HCT116 (cell line): ENCODE measurements at regions not wholly inside any gene's neighbourhood (a gene's known extent, or its start where the extent isn't known, plus 50 kb on each side); places are given as distances from the start of the nearest gene placed in this dataset.

ENCODE experiments used
- ATAC-seq: fragments of 200-7000 bp; cut with Tn5 transposase; 2 replicates; pipeline ENCODE4 v1.9.1; 2020; ENCODE audit warnings: mild to moderate bottlenecking, moderate library complexity
- BruUV-seq: library from RNA; stranded (reverse); fragments of 400-500 nt; replicated peaks from 2 replicates; lab custom pipeline; 2021; lab: Mats Ljungman, UMichigan
- CTCF ChIA-PET: fragments of 300-600 bp; sonication (Branson Sonifier 250); formaldehyde crosslinking; loops from one replicate; lab custom pipeline; 2021; ENCODE audit warnings: antibody characterized with exemption; lab: Charles Lee
- POLR2A ChIA-PET: fragments of 300-600, 350-600 bp; sonication (Branson Sonifier 250); formaldehyde crosslinking; loops from one replicate; lab custom pipeline; 2021; ENCODE audit warnings: antibody characterized with exemption; lab: Charles Lee
- RAD21 ChIA-PET, 2 experiments: fragments of 300-600 bp; sonication (Branson Sonifier 250); formaldehyde crosslinking; loops; one replicate each; lab custom pipeline; 2023; ENCODE audit warnings: low total read pairs in 2 of 2; ENCODE audit not compliant: uncharacterized antibody in 2 of 2, unreplicated experiment in 2 of 2, low non-redundant PET in 1 of 2; lab: Charles Lee
- DNase-seq: peaks from one replicate; pipeline ENCODE4 v3.0.0-alpha.2; 2010; ENCODE audit warnings: low read depth, low spot score
- H2AFZ ChIP-seq: fragments of 200-600 bp; shearing (Covaris generic), sonication (generic); 2 replicates; pipeline ENCODE4 v1.6.1; 2017; ENCODE audit warnings: low read depth, mixed run types, mixed read lengths, antibody characterized with exemption, low read length; ENCODE audit not compliant: poor library complexity, severe bottlenecking
- H3K27ac ChIP-seq: 2 replicates; pipeline ENCODE4 v1.5.1; 2012; ENCODE audit warnings: low read depth, low read length
- H3K27me3 ChIP-seq: fragments of 200-600 bp; sonication (generic); 2 replicates; pipeline ENCODE4 v1.6.1; 2016; ENCODE audit warnings: mixed run types, low read length, mixed read lengths; ENCODE audit not compliant: insufficient read depth
- H3K36me3 ChIP-seq, 2 experiments: fragments of 200-500 bp in 1 of 2; fragments of 200-600 bp in 1 of 2; sonication (Bioruptor generic) in 1 of 2; sonication (generic) in 1 of 2; 2 replicates each; pipeline versions ENCODE4 v1.5.1 to v1.6.1; 2014 to 2016; ENCODE audit warnings: low read length in 2 of 2, inconsistent platforms in 1 of 2, mixed read lengths in 1 of 2, mixed run types in 1 of 2; ENCODE audit not compliant: insufficient read depth in 2 of 2, control insufficient read depth in 1 of 2
- H3K4me1 ChIP-seq, 2 experiments: fragments of 200-600 bp in 1 of 2; sonication (generic) in 1 of 2; 2 replicates each; pipeline versions ENCODE4 v1.5.1 to v1.6.1; 2012 to 2017; ENCODE audit warnings: low read length in 2 of 2, inconsistent platforms in 1 of 2, mild to moderate bottlenecking in 1 of 2, mixed read lengths in 1 of 2, mixed run types in 1 of 2, moderate library complexity in 1 of 2; ENCODE audit not compliant: insufficient read depth in 2 of 2, control insufficient read depth in 1 of 2
- H3K4me2 ChIP-seq: fragments of 200-600 bp; sonication (generic); 2 replicates; pipeline ENCODE4 v1.6.1; 2017; ENCODE audit warnings: mixed run types, low read length, mixed read lengths
- H3K4me3 ChIP-seq, 2 experiments: fragments of 200-600 bp in 1 of 2; sonication (generic) in 1 of 2; replicated peaks in 1 of 2; 2 replicates each; pipeline ENCODE4 v1.5.1; 2011 to 2016; ENCODE audit warnings: low read length in 2 of 2, control low read depth in 1 of 2, low read depth in 1 of 2, mild to moderate bottlenecking in 1 of 2, mixed read lengths in 1 of 2, mixed run types in 1 of 2
- H3K79me2 ChIP-seq: fragments of 200-600 bp; sonication (generic); 2 replicates; pipeline ENCODE4 v1.6.1; 2017; ENCODE audit warnings: mild to moderate bottlenecking, mixed run types, low read length, moderate library complexity, mixed read lengths; ENCODE audit not compliant: insufficient read depth
- H3K9ac ChIP-seq: fragments of 200-600 bp; sonication (generic); 2 replicates; pipeline ENCODE4 v1.6.1; 2016; ENCODE audit warnings: low read length, mixed read lengths
- H3K9me2 ChIP-seq: fragments of 200-600 bp; sonication (generic), shearing (Covaris generic); 2 replicates; pipeline ENCODE4 v1.6.1; 2017; ENCODE audit warnings: mixed run types, mild to moderate bottlenecking, moderate library complexity; ENCODE audit not compliant: insufficient read depth
- H3K9me3 ChIP-seq, 2 experiments: fragments of 200-500 bp in 1 of 2; fragments of 200-600 bp in 1 of 2; sonication (Bioruptor generic) in 1 of 2; sonication (generic) in 1 of 2; 2 replicates each; pipeline ENCODE4 v1.6.1; 2014 to 2017; ENCODE audit warnings: low read length in 2 of 2, mixed read lengths in 2 of 2, inconsistent platforms in 1 of 2, low read depth in 1 of 2, mild to moderate bottlenecking in 1 of 2, mixed run types in 1 of 2, moderate library complexity in 1 of 2; ENCODE audit not compliant: control insufficient read depth in 1 of 2, insufficient read depth in 1 of 2
- H4K20me1 ChIP-seq: fragments of 200-600 bp; sonication (generic), shearing (Covaris generic); 2 replicates; pipeline ENCODE4 v1.6.1; 2017; ENCODE audit warnings: mixed run types, mild to moderate bottlenecking, moderate library complexity; ENCODE audit not compliant: insufficient read depth
- ATF3 ChIP-seq: IDR thresholded peaks from 2 replicates; pipeline ENCODE4 v1.6.1; 2012
- CBX3 ChIP-seq: IDR thresholded peaks from 2 replicates; pipeline ENCODE4 v1.6.1; 2012; ENCODE audit warnings: low read depth
- CEBPB ChIP-seq: IDR thresholded peaks from 2 replicates; pipeline ENCODE4 v1.6.1; 2012; ENCODE audit warnings: low read depth
- CTCF ChIP-seq, 3 experiments: fragments of 200-600 bp in 1 of 3; sonication (generic) in 1 of 3; IDR thresholded peaks in 2 of 3; conservative IDR thresholded peaks in 1 of 3; 2 replicates each; pipeline ENCODE4 v1.5.1; 2012 to 2017; ENCODE audit warnings: low read depth in 2 of 3, low read length in 2 of 3, antibody characterized with exemption in 1 of 3, borderline replicate concordance in 1 of 3, control low read depth in 1 of 3, mild to moderate bottlenecking in 1 of 3, mixed read lengths in 1 of 3, mixed run types in 1 of 3, moderate library complexity in 1 of 3; ENCODE audit not compliant: insufficient read depth in 1 of 3
- ELF1 ChIP-seq: IDR thresholded peaks from 2 replicates; pipeline ENCODE4 v1.6.1; 2012; ENCODE audit warnings: low read depth, borderline replicate concordance
- FOSL1 ChIP-seq: IDR thresholded peaks from 2 replicates; pipeline ENCODE4 v1.6.1; 2012; ENCODE audit warnings: low read depth
- JUND ChIP-seq: IDR thresholded peaks from 2 replicates; pipeline ENCODE4 v1.6.1; 2012
- RAD21 ChIP-seq: IDR thresholded peaks from 2 replicates; pipeline ENCODE4 v1.6.1; 2012; ENCODE audit warnings: low read depth, mild to moderate bottlenecking
- REST ChIP-seq: IDR thresholded peaks from 2 replicates; pipeline ENCODE4 v1.6.1; 2012; ENCODE audit warnings: low read depth
- SIN3A ChIP-seq: IDR thresholded peaks from 2 replicates; pipeline ENCODE4 v1.6.1; 2012; ENCODE audit warnings: low read depth
- SP1 ChIP-seq: IDR thresholded peaks from 2 replicates; pipeline ENCODE4 v1.6.1; 2012; ENCODE audit warnings: low read depth
- SRF ChIP-seq: IDR thresholded peaks from 2 replicates; pipeline ENCODE4 v1.6.1; 2012; ENCODE audit warnings: low read depth
- ZFX ChIP-seq: fragments of 450-650 bp; IDR thresholded peaks from 2 replicates; pipeline ENCODE4 v1.6.1; 2017
- ZNF274 ChIP-seq: fragments of 200-500 bp; sonication (Bioruptor generic); IDR thresholded peaks from 2 replicates; pipeline ENCODE4 v1.6.1; 2014; ENCODE audit warnings: mild to moderate bottlenecking, low read depth, low read length, inconsistent platforms
- intact Hi-C: fragments of 100-400 bp; cut with micrococcal nuclease; formaldehyde crosslinking; loops from 2 replicates; pipeline ENCODE4 v1.10.0; 2022
- TF ChIP-seq, protein P1 (sequence below): IDR thresholded peaks from 2 replicates; pipeline ENCODE4 v1.6.1; 2012

DNA sequence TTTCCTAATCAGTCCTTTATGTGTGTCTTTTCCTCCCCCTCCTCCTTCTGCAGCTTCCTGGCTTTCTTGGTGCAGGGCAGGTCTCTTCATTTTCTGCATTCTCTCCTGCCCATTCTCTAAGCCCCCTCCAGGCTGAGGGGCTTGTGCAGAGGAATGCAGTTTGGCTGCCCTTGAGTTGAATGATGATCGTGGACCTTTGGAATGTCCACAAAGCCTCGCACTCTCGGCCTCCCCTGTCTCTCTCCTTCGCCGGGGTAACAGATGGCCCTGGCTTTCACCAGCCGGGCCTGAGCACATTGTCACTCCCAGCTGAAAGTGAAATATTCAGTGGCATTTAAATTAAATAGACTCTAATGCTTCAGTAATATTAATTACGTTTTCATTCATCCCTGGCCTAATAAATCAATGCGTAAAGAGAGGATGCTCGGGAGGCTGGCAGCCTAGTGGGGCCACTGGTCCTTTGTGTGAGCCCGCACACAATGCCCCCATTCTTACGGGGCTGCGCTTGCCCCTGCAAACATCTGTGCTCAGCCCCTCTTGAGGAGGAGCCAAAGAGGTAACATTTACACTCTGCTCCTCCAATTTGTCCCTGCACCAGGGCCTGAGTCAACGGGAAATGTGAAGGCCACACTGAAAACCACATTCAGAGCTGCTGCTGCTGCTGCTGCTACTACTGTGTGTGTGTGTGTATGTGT lies 64.9 kb upstream of the PAX6 start (continued):
- TF ChIP-seq REST (no peak), SP1 (no peak)

DNA sequence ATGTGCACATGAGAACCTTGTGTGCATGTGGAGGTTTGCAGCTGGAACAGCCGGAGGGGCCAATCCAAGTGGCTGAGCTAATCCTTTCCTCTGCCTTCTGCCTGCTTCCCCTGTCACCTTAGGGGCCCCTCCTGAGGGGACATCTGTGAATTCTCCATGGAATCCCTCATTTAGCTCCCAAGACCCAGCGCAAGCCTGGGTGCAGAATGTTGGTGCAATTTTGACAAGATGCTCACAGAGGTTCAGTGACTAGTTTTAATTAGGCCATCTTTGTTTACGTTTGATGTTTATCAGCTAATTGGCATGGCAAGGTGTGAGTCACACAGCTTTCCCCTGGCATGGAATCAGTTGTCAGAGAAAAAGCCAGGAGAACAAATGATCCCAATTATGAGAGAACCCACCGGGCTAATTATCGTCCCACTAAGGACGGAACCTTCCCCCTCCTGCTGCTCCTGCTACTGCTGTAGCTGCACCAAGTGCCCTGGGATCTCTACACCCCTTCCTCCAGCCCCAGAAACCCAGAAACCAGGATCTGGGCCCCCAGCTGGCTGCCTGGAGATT lies 63.6 kb upstream of the PAX6 start:
- Histone ChIP-seq H3K27me3 (no peaks in the 10 kb centered on the region), H3K4me3 (no peak overlapping the region), H3K9me2 (no peaks in the 10 kb centered on the region), H3K4me2 (no peak overlapping the region), H2AFZ (no peak overlapping the region), H3K9me3 (no peaks in the 10 kb centered on the region), H3K79me2 (no peaks in the 10 kb centered on the region), H3K9ac (no peak overlapping the region), H3K27ac (no peak overlapping the region), H4K20me1 (no peaks in the 10 kb centered on the region), H3K4me1 (peaks cover 0 to 9% of the 10 kb centered on the region in 2 experiments; a peak in 2 of 4 replicates), H3K36me3 (no peaks in the 10 kb centered on the region)
- POLR2A ChIA-PET = interaction anchor here (0.6 kb wide), 1 partner anchor 76 kb away, joined by 3 read pairs; no protein-coding TSS in a partner anchor
- TF ChIP-seq RAD21 (no peak), FOSL1 (no peak), ZFX (no peak), CEBPB (no peak), SP1 (no peak), ELF1 (no peak), ZNF274 (no peak), REST (no peak), CBX3 (no peak), JUND (no peak), CTCF (IDR thresholded peaks at IDR 0.05 in 2 of 3, conservative IDR thresholded peaks at IDR 0.05 in 1 of 3; ENCODE audit: borderline replicate concordance in 1 of 3, insufficient read depth in 1 of 3, low read depth in 2 of 3, low read length in 2 of 3) (no peak), ATF3 (no peak), SIN3A (no peak), SRF (no peak)
- TF ChIP-seq, protein P1, sequence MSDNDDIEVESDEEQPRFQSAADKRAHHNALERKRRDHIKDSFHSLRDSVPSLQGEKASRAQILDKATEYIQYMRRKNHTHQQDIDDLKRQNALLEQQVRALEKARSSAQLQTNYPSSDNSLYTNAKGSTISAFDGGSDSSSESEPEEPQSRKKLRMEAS = no peak
- no TSS peak for BruUV-seq
- no peak for ATAC-seq
- CTCF ChIA-PET = interaction anchor here (0.7 to 0.8 kb wide), 2 partner anchors 12 to 83 kb away, joined by 3 to 4 read pairs; no protein-coding TSS in a partner anchor
- RAD21 ChIA-PET = no interaction called here
- intact Hi-C loops = loop anchor here (5.0 kb wide), 2 partner anchors 303 to 532 kb away; no protein-coding TSS in a partner anchor
- no peak for DNase-seq
